Stomach (tissue), 4 donors: ENCODE measurements at regions not wholly inside any gene's neighbourhood (a gene's known extent, or its start where the extent isn't known, plus 50 kb on each side); places are given as distances from the start of the nearest gene placed in this dataset.

Experiments
- POLR2A ChIP-seq, 4 donors: fragments of 450-650 bp; IDR thresholded peaks; one replicate each; pipeline ENCODE4 v1.6.1; 2016; ENCODE audit warnings: antibody characterized with exemption in 4 of 4, control low read depth in 2 of 4, mild to moderate bottlenecking in 1 of 4, moderate library complexity in 1 of 4
- TF ChIP-seq, protein P1 (sequence below), 7 experiments: fragments of 450-650 bp in 4 of 7; fragments of 200-600 bp in 3 of 7; sonication (generic) in 3 of 7; IDR thresholded peaks; one replicate each; pipeline ENCODE4 v1.5.1; 2016 to 2019; ENCODE audit warnings: antibody characterized with exemption in 7 of 7, control low read depth in 2 of 7, mild to moderate bottlenecking in 1 of 7

DNA sequence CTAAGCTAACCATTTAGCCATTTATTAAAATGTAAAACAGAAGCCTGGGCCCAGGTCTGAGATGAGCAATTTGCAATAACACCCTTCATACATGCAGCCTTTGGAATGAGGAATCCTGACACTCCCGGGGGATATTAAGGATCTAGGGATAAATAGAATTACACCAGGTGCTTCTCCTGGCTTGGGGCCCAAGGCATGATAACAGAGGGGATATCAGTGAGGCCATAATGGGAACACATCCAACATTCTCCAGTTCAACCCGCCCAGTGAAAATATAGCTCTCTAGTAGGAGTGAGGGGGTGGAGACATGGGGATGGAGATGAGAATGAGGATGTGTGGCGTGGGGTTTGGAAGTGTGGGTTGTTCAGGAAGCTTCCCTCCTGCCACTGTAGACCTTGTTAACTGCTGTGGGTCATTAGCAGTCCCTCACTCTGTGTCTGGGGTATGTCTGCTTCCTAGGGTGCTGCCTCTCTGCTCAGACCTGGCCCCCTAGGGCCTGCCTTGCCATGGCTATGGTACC is 57.9 kb upstream of the KANK4 start:
- TF ChIP-seq, protein P1, sequence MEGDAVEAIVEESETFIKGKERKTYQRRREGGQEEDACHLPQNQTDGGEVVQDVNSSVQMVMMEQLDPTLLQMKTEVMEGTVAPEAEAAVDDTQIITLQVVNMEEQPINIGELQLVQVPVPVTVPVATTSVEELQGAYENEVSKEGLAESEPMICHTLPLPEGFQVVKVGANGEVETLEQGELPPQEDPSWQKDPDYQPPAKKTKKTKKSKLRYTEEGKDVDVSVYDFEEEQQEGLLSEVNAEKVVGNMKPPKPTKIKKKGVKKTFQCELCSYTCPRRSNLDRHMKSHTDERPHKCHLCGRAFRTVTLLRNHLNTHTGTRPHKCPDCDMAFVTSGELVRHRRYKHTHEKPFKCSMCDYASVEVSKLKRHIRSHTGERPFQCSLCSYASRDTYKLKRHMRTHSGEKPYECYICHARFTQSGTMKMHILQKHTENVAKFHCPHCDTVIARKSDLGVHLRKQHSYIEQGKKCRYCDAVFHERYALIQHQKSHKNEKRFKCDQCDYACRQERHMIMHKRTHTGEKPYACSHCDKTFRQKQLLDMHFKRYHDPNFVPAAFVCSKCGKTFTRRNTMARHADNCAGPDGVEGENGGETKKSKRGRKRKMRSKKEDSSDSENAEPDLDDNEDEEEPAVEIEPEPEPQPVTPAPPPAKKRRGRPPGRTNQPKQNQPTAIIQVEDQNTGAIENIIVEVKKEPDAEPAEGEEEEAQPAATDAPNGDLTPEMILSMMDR (IDR thresholded peaks at IDR 0.05), result no peak
- TF ChIP-seq POLR2A (IDR thresholded peaks at IDR 0.05), result no peak
